HG03378 (cell line): ENCODE measurements at regions not wholly inside any gene's neighbourhood (a gene's known extent, or its start where the extent isn't known, plus 50 kb on each side); places are given as distances from the start of the nearest gene placed in this dataset.

Source experiments
- ATAC-seq: cut with Tn5 transposase; IDR thresholded peaks from one replicate; pipeline ENCODE4 v1.9.1; 2021; ENCODE audit warnings: mild to moderate bottlenecking, moderate library complexity; ENCODE audit not compliant: unreplicated experiment

- no peak for ATAC-seq
Measured at GRCh38 chr2:6679471-6679870, 186.2 kb downstream of the CMPK2 start.

GRCh38 chr2:6683516-6683915 is 182.2 kb downstream of the CMPK2 start:
- ATAC-seq, result no peak

GRCh38 chr2:6685447-6685846 is 180.3 kb downstream of the CMPK2 start:
- no peak for ATAC-seq

GRCh38 chr2:6692056-6692455 is 173.7 kb downstream of the CMPK2 start:
- no peak for ATAC-seq

- ATAC-seq, result no peak
Measured at GRCh38 chr2:6692819-6693218, 172.9 kb downstream of the CMPK2 start.

GRCh38 chr2:6694555-6694954 is 171.2 kb downstream of the CMPK2 start:
- ATAC-seq, result no peak

- no peak for ATAC-seq
Measured at GRCh38 chr2:6700335-6700734, 165.4 kb downstream of the CMPK2 start.

GRCh38 chr2:6704077-6704476 is 161.6 kb downstream of the CMPK2 start:
- ATAC-seq, result no peak

- ATAC-seq, result no peak
Measured at GRCh38 chr2:6721395-6721794, 144.3 kb downstream of the CMPK2 start.

GRCh38 chr2:6722574-6722973 is 143.1 kb downstream of the CMPK2 start:
- no peak for ATAC-seq

GRCh38 chr2:6723865-6724604 is 141.7 kb downstream of the CMPK2 start:
- ATAC-seq, result no peak

- no peak for ATAC-seq
Measured at GRCh38 chr2:6724605-6725140, 141.0 kb downstream of the CMPK2 start.

- ATAC-seq, result no peak
Measured at GRCh38 chr2:6728156-6728555, 137.6 kb downstream of the CMPK2 start.

GRCh38 chr2:6730003-6730402 is 135.7 kb downstream of the CMPK2 start:
- no peak for ATAC-seq

- no peak for ATAC-seq
Measured at GRCh38 chr2:6730649-6731532, 134.8 kb downstream of the CMPK2 start.

- no peak for ATAC-seq
Measured at GRCh38 chr2:6739547-6739946, 126.2 kb downstream of the CMPK2 start.

GRCh38 chr2:6741229-6741628 is 124.5 kb downstream of the CMPK2 start:
- no peak for ATAC-seq

- ATAC-seq, result no peak
Measured at GRCh38 chr2:6744038-6744437, 121.7 kb downstream of the CMPK2 start.

GRCh38 chr2:6747433-6747832 is 118.3 kb downstream of the CMPK2 start:
- no peak for ATAC-seq

- no peak for ATAC-seq
Measured at GRCh38 chr2:6748406-6749067, 117.2 kb downstream of the CMPK2 start.

GRCh38 chr2:6749962-6750361 is 115.7 kb downstream of the CMPK2 start:
- ATAC-seq, result no peak
